Retina (tissue), 1 donor: ENCODE measurements at regions not wholly inside any gene's neighbourhood (a gene's known extent, or its start where the extent isn't known, plus 50 kb on each side); places are given as distances from the start of the nearest gene placed in this dataset.
"Not testable (repeated sequence)": the region's sequence is repeated elsewhere in the genome, so short reads cannot be mapped to it uniquely, and the experiment has no call there.

Experiments used
- DNase-seq: peaks from one replicate; pipeline ENCODE4 v3.0.0-alpha.2; 2016

- no peak for DNase-seq
Observed at GRCh38 chr15:31221936-31222515, 104.6 kb upstream of the KLF13 start.

- DNase-seq = no peak
Observed at GRCh38 chr15:31222773-31223341, 103.8 kb upstream of the KLF13 start.

- DNase-seq = no peak
Observed at GRCh38 chr15:31223478-31224350, 102.9 kb upstream of the KLF13 start.

GRCh38 chr15:31224661-31225060 lies 102.0 kb upstream of the KLF13 start:
- not testable (repeated sequence) for DNase-seq

- DNase-seq = no peak
Observed at GRCh38 chr15:31225356-31225955, 101.2 kb upstream of the KLF13 start.

GRCh38 chr15:31226021-31226420 lies 100.6 kb upstream of the KLF13 start:
- no peak for DNase-seq

GRCh38 chr15:31227235-31227634 lies 99.4 kb upstream of the KLF13 start:
- DNase-seq = no peak

GRCh38 chr15:31228011-31228484 lies 98.6 kb upstream of the KLF13 start:
- DNase-seq = no peak

- no peak for DNase-seq
Observed at GRCh38 chr15:31228980-31229826, 97.4 kb upstream of the KLF13 start.

GRCh38 chr15:31230630-31231485 lies 95.8 kb upstream of the KLF13 start:
- DNase-seq = no peak

GRCh38 chr15:31234815-31235214 lies 91.8 kb upstream of the KLF13 start:
- no peak for DNase-seq

GRCh38 chr15:31235311-31236183 lies 91.1 kb upstream of the KLF13 start:
- no peak for DNase-seq

- DNase-seq = no peak
Observed at GRCh38 chr15:31236184-31237042, 90.2 kb upstream of the KLF13 start.

- no peak for DNase-seq
Observed at GRCh38 chr15:31237043-31237324, 89.7 kb upstream of the KLF13 start.

- no peak for DNase-seq
Observed at GRCh38 chr15:31238906-31239305, 87.7 kb upstream of the KLF13 start.

- DNase-seq = no peak
Observed at GRCh38 chr15:31239409-31239808, 87.2 kb upstream of the KLF13 start.

GRCh38 chr15:31241888-31242522 lies 84.6 kb upstream of the KLF13 start:
- DNase-seq = no peak

- no peak for DNase-seq
Observed at GRCh38 chr15:31243895-31244294, 82.7 kb upstream of the KLF13 start.

GRCh38 chr15:31245135-31245689 lies 81.4 kb upstream of the KLF13 start:
- DNase-seq = no peak
